ENCODE measurements at regions not wholly inside any gene's neighbourhood (a gene's known extent, or its start where the extent isn't known, plus 50 kb on each side); places are given as distances from the start of the nearest gene placed in this dataset.

DNA sequence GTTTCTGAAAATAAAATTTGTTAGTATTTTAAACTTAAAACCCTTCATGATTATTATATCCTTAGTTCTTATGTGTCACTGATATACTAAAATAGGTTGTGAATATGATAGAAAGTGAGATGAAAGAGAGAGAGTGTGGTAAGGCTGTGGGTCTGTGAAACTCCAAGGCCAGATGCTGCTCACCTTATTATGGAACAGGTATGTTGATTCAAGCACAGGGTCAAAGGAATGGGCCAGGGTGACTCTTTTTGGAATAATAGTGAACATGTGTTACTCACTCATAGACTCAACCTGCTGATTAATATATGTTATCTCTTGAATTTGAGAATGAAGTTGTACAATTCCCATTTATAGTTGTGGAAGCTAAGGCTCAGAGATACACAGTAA, 70.7 kb upstream of the FN1 start:
- Histone ChIP-seq H3K27ac (ENCODE audit: low read depth, low read length) (no peak overlapping the region), H3K9ac (replicated peaks in 1 of 4; ENCODE audit: extremely low read depth in 1 of 4, low read depth in 3 of 4, low read length in 3 of 4) (no peak overlapping the region)

More for the DNA sequence above, 70.7 kb upstream of the FN1 start:
- Histone ChIP-seq H2BK120ac (replicated peaks; ENCODE audit: low read depth, low read length) (no peak overlapping the region), H4K91ac (replicated peaks; ENCODE audit: insufficient read length, low read length) (no peak overlapping the region), H3K56ac (replicated peaks; ENCODE audit: insufficient read length, low read depth, low read length) (no peak overlapping the region), H2AK5ac (ENCODE audit: low read depth, low read length) (no peak overlapping the region), H3K14ac (ENCODE audit: insufficient read length) (no peak overlapping the region), H3K4me2 (ENCODE audit: insufficient read depth in 1 of 2, low read depth in 2 of 2, low read length in 2 of 2) (no peak overlapping the region), H2BK15ac (ENCODE audit: low read length) (no peak overlapping the region), H3K4ac (replicated peaks; ENCODE audit: insufficient read length, low read depth, low read length) (no peak overlapping the region), H4K20me1 (replicated peaks in 1 of 2; ENCODE audit: control insufficient read depth in 1 of 2, insufficient read depth in 2 of 2, low read length in 2 of 2) (no peaks in the 10 kb centered on the region), H3K18ac (ENCODE audit: extremely low read depth, low read length) (no peak overlapping the region), H3K9me3 (ENCODE audit: insufficient read depth in 2 of 2, low read depth in 1 of 2, low read length in 1 of 2) (no peaks in the 10 kb centered on the region), H3K27me3 (replicated peaks in 1 of 4; ENCODE audit: control insufficient read depth in 3 of 4, extremely low read depth in 1 of 4, insufficient read depth in 3 of 4, low read length in 3 of 4) (no peaks in the 10 kb centered on the region), H3K79me1 (ENCODE audit: low read depth, low read length) (no peaks in the 10 kb centered on the region), H3K4me3 (ENCODE audit: extremely low read depth in 1 of 4, insufficient read depth in 2 of 4, low read depth in 3 of 4, low read length in 4 of 4) (no peak overlapping the region), H3K23ac (ENCODE audit: insufficient read length) (no peak overlapping the region), H2BK20ac (ENCODE audit: low read length) (no peak overlapping the region), H4K5ac (ENCODE audit: insufficient read length, low read depth, low read length) (no peak overlapping the region), H4K8ac (ENCODE audit: extremely low read depth, insufficient read depth, low read length) (no peak overlapping the region), H2BK5ac (ENCODE audit: low read depth, low read length) (no peak overlapping the region), H2BK12ac (ENCODE audit: low read depth, low read length) (no peak overlapping the region), H3K79me2 (ENCODE audit: control insufficient read depth in 1 of 2, insufficient read depth in 2 of 2, low read length in 2 of 2) (no peaks in the 10 kb centered on the region), H3K4me1 (replicated peaks in 1 of 4; ENCODE audit: control insufficient read depth in 3 of 4, insufficient read depth in 4 of 4, low read length in 3 of 4) (no peaks in the 10 kb centered on the region), H3K36me3 (ENCODE audit: control insufficient read depth in 2 of 4, insufficient read depth in 4 of 4, low read length in 3 of 4) (no peaks in the 10 kb centered on the region), H2AFZ (ENCODE audit: low read length) (no peak overlapping the region), H3K23me2 (ENCODE audit: low read depth, low read length) (no peaks in the 10 kb centered on the region)
- CTCF ChIA-PET (ENCODE audit: partially characterized antibody): interaction anchor here (1.0 kb wide), 1 partner anchor 177 kb away, joined by 3 read pairs; no protein-coding TSS in a partner anchor
- FAIRE-seq: no peak
- DNase-seq (ENCODE audit: low read depth in 1 of 2, low spot score in 2 of 2): no peak
- POLR2A ChIA-PET (ENCODE audit: partially characterized antibody): no interaction called here
- no peak for TF ChIP-seq SIN3A (conservative IDR thresholded peaks at IDR 0.05 in 1 of 2, IDR thresholded peaks at IDR 0.05 in 1 of 2; ENCODE audit: low read depth in 1 of 2, low read length in 2 of 2)
- TF ChIP-seq RNF2 (IDR thresholded peaks at IDR 0.05; ENCODE audit: borderline replicate concordance, low read depth, low read length, missing control alignments, poor library complexity, severe bottlenecking): no peak
- TF ChIP-seq BCL11A (IDR thresholded peaks at IDR 0.05; ENCODE audit: low read depth in 2 of 2, low read length in 2 of 2): no peak
- TF ChIP-seq HDAC6 (IDR thresholded peaks at IDR 0.05; ENCODE audit: low read depth, low read length): no peak
- TF ChIP-seq POU5F1 (IDR thresholded peaks at IDR 0.05; ENCODE audit: low read depth, low read length): no peak
- no peak for TF ChIP-seq GABPA (IDR thresholded peaks at IDR 0.05; ENCODE audit: borderline replicate concordance, insufficient read depth, low read length)
- TF ChIP-seq, protein P1, sequence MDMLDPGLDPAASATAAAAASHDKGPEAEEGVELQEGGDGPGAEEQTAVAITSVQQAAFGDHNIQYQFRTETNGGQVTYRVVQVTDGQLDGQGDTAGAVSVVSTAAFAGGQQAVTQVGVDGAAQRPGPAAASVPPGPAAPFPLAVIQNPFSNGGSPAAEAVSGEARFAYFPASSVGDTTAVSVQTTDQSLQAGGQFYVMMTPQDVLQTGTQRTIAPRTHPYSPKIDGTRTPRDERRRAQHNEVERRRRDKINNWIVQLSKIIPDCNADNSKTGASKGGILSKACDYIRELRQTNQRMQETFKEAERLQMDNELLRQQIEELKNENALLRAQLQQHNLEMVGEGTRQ (IDR thresholded peaks at IDR 0.05; ENCODE audit: low read length): no peak
- TF ChIP-seq MAFK (IDR thresholded peaks at IDR 0.05; ENCODE audit: low read depth, low read length): no peak
- TF ChIP-seq PHF8 (conservative IDR thresholded peaks at IDR 0.05; ENCODE audit: low read depth, low read length): no peak
- TF ChIP-seq, protein P2, sequence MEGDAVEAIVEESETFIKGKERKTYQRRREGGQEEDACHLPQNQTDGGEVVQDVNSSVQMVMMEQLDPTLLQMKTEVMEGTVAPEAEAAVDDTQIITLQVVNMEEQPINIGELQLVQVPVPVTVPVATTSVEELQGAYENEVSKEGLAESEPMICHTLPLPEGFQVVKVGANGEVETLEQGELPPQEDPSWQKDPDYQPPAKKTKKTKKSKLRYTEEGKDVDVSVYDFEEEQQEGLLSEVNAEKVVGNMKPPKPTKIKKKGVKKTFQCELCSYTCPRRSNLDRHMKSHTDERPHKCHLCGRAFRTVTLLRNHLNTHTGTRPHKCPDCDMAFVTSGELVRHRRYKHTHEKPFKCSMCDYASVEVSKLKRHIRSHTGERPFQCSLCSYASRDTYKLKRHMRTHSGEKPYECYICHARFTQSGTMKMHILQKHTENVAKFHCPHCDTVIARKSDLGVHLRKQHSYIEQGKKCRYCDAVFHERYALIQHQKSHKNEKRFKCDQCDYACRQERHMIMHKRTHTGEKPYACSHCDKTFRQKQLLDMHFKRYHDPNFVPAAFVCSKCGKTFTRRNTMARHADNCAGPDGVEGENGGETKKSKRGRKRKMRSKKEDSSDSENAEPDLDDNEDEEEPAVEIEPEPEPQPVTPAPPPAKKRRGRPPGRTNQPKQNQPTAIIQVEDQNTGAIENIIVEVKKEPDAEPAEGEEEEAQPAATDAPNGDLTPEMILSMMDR (IDR thresholded peaks at IDR 0.05; ENCODE audit: control extremely low read depth in 1 of 3, insufficient read depth in 1 of 3, low read depth in 1 of 3, low read length in 3 of 3): no peak

Data from H1 (cell line).